IPS-18a (cell line): ENCODE measurements at regions not wholly inside any gene's neighbourhood (a gene's known extent, or its start where the extent isn't known, plus 50 kb on each side); places are given as distances from the start of the nearest gene placed in this dataset.

Source experiments
- H3K27ac ChIP-seq: one replicate; pipeline ENCODE4 v1.5.1; 2013; ENCODE audit warnings: low read length
- H3K27me3 ChIP-seq: one replicate; pipeline ENCODE4 v1.6.1; 2013; ENCODE audit warnings: mild to moderate bottlenecking, low read length; ENCODE audit not compliant: control insufficient read depth, insufficient read depth
- H3K36me3 ChIP-seq: one replicate; pipeline ENCODE4 v1.6.1; 2013; ENCODE audit warnings: low read depth, low read length; ENCODE audit not compliant: control insufficient read depth
- H3K4me1 ChIP-seq: one replicate; pipeline ENCODE4 v1.6.1; 2013; ENCODE audit warnings: low read depth, low read length; ENCODE audit not compliant: control insufficient read depth
- H3K4me3 ChIP-seq: one replicate; pipeline ENCODE4 v1.5.1; 2013; ENCODE audit warnings: low read length
- H3K9ac ChIP-seq: one replicate; pipeline ENCODE4 v1.6.1; 2013; ENCODE audit warnings: mild to moderate bottlenecking, low read length, moderate library complexity
- H3K9me3 ChIP-seq: one replicate; pipeline ENCODE4 v1.6.1; 2013; ENCODE audit warnings: low read depth, low read length; ENCODE audit not compliant: control insufficient read depth

- Histone ChIP-seq H3K4me3 (no peak overlapping the region), H3K36me3 (no peaks in the 10 kb centered on the region), H3K9me3 (no peaks in the 10 kb centered on the region), H3K27ac (no peak overlapping the region), H3K27me3 (no peaks in the 10 kb centered on the region), H3K9ac (no peak overlapping the region), H3K4me1 (peaks cover 16% of the 10 kb centered on the region)
Observed at GRCh38 chr1:232534552-232535517, 95.1 kb downstream of the SIPA1L2 start.

- H3K9me3 ChIP-seq, result no peaks in the 10 kb centered on the region
- no peaks in the 10 kb centered on the region for H3K27me3 ChIP-seq
- no peak overlapping the region for H3K27ac ChIP-seq
Observed at GRCh38 chr1:232533328-232533727, 96.6 kb downstream of the SIPA1L2 start.

GRCh38 chr1:232532901-232533300 is 97.0 kb downstream of the SIPA1L2 start:
- Histone ChIP-seq H3K4me3 (no peak overlapping the region), H3K27me3 (no peaks in the 10 kb centered on the region), H3K4me1 (peaks cover 3% of the 10 kb centered on the region), H3K27ac (no peak overlapping the region), H3K36me3 (no peaks in the 10 kb centered on the region), H3K9ac (no peak overlapping the region), H3K9me3 (no peaks in the 10 kb centered on the region)

More at GRCh38 chr1:232533328-232533727, 96.6 kb downstream of the SIPA1L2 start:
- Histone ChIP-seq H3K36me3 (no peaks in the 10 kb centered on the region), H3K4me1 (peaks cover 8% of the 10 kb centered on the region), H3K4me3 (no peak overlapping the region), H3K9ac (no peak overlapping the region)

- Histone ChIP-seq H3K27me3 (no peaks in the 10 kb centered on the region), H3K4me1 (no peaks in the 10 kb centered on the region), H3K4me3 (no peak overlapping the region), H3K27ac (no peak overlapping the region), H3K9ac (no peak overlapping the region), H3K9me3 (no peaks in the 10 kb centered on the region), H3K36me3 (no peaks in the 10 kb centered on the region)
Observed at GRCh38 chr1:232531291-232531690, 98.6 kb downstream of the SIPA1L2 start.

- Histone ChIP-seq H3K9ac (no peak overlapping the region), H3K27me3 (no peaks in the 10 kb centered on the region), H3K9me3 (no peaks in the 10 kb centered on the region), H3K27ac (no peak overlapping the region), H3K4me3 (no peak overlapping the region), H3K4me1 (no peaks in the 10 kb centered on the region), H3K36me3 (no peaks in the 10 kb centered on the region)
Observed at GRCh38 chr1:232529747-232530146, 100.2 kb downstream of the SIPA1L2 start.

GRCh38 chr1:232528472-232529089 is 101.4 kb downstream of the SIPA1L2 start:
- H3K27me3 ChIP-seq, result no peaks in the 10 kb centered on the region
- no peak overlapping the region for H3K4me3 ChIP-seq
- H3K9ac ChIP-seq, result no peak overlapping the region
- H3K4me1 ChIP-seq, result no peaks in the 10 kb centered on the region
- H3K27ac ChIP-seq, result no peak overlapping the region
- H3K9me3 ChIP-seq, result no peaks in the 10 kb centered on the region
- no peaks in the 10 kb centered on the region for H3K36me3 ChIP-seq

- Histone ChIP-seq H3K4me1 (no peaks in the 10 kb centered on the region), H3K27ac (no peak overlapping the region), H3K27me3 (no peaks in the 10 kb centered on the region), H3K4me3 (no peak overlapping the region), H3K9ac (no peak overlapping the region), H3K9me3 (no peaks in the 10 kb centered on the region), H3K36me3 (no peaks in the 10 kb centered on the region)
Observed at GRCh38 chr1:232524056-232524455, 105.9 kb downstream of the SIPA1L2 start.

GRCh38 chr1:232522189-232522588 is 107.7 kb downstream of the SIPA1L2 start:
- H3K27me3 ChIP-seq, result no peaks in the 10 kb centered on the region
- H3K9me3 ChIP-seq, result no peaks in the 10 kb centered on the region
- peaks cover 4% of the 10 kb centered on the region for H3K4me1 ChIP-seq
- H3K36me3 ChIP-seq, result no peaks in the 10 kb centered on the region
- H3K9ac ChIP-seq, result no peak overlapping the region
- no peak overlapping the region for H3K4me3 ChIP-seq
- no peak overlapping the region for H3K27ac ChIP-seq

GRCh38 chr1:232521660-232522059 is 108.3 kb downstream of the SIPA1L2 start:
- Histone ChIP-seq H3K36me3 (no peaks in the 10 kb centered on the region), H3K9ac (no peak overlapping the region), H3K9me3 (no peaks in the 10 kb centered on the region), H3K4me1 (peaks cover 7% of the 10 kb centered on the region), H3K27ac (no peak overlapping the region), H3K27me3 (no peaks in the 10 kb centered on the region), H3K4me3 (no peak overlapping the region)

GRCh38 chr1:232519186-232519585 is 110.7 kb downstream of the SIPA1L2 start:
- Histone ChIP-seq H3K4me1 (peaks cover 7% of the 10 kb centered on the region), H3K9ac (no peak overlapping the region), H3K36me3 (no peaks in the 10 kb centered on the region), H3K9me3 (no peaks in the 10 kb centered on the region), H3K4me3 (no peak overlapping the region), H3K27ac (no peak overlapping the region), H3K27me3 (no peaks in the 10 kb centered on the region)

GRCh38 chr1:232518349-232518748 is 111.6 kb downstream of the SIPA1L2 start:
- no peak overlapping the region for H3K4me3 ChIP-seq
- H3K27ac ChIP-seq, result no peak overlapping the region
- H3K36me3 ChIP-seq, result no peaks in the 10 kb centered on the region
- no peak overlapping the region for H3K9ac ChIP-seq
- peaks cover 7% of the 10 kb centered on the region for H3K4me1 ChIP-seq
- H3K27me3 ChIP-seq, result no peaks in the 10 kb centered on the region
- no peaks in the 10 kb centered on the region for H3K9me3 ChIP-seq
